SHP77 treated with DMSO at 0.1 percent for 48 hours (cell line): ENCODE measurements at regions not wholly inside any gene's neighbourhood (a gene's known extent, or its start where the extent isn't known, plus 50 kb on each side); places are given as distances from the start of the nearest gene placed in this dataset.
A peak's percentile ranks its signal among the peaks of the same experiment; 100 is the strongest.

Source experiments
- DNase-seq: peaks from one replicate; lab custom pipeline; 2025; lab: John Stamatoyannopoulos, UW

DNA sequence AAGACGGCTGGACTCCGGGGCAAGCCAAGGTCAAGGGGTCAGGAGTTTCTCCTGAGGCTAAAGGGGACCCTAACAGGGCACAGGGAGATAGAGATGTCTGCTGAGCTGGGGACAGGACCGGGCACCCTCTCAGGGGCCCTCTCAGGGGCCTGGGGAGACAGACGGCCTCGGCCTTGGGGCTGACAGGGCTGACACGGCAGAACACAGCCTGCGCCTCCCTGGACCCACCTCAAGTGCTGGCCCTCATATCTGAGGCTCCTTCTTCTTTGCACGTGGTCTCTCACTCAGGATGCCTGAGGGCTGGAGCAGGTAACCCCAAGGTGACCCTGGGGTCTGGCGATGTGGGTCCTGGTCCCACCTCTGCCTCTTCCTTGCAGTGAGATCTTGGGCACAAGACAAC lies 186.9 kb upstream of the TNRC6C start:
- no peak for DNase-seq

DNA sequence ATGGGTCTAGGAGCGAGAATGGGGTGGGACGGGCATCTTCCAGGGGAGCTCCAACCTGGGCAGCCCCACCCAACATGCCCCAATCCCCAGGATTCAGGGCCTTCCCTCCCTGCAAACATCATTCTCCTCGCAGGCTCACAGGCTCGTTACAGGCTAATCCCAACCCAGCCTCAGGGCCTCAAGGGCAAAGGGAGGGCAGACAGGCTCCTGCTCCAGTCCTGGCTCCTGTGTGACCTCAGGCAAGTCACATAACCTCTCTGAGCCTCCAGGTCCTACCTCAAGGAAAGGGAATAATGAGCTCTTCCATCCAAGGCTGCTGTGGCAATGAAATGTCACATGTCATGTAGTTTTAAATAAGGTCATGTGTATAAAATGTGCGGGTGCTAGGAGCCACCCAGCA lies 186.5 kb upstream of the TNRC6C start:
- DNase-seq, result no peak

DNA sequence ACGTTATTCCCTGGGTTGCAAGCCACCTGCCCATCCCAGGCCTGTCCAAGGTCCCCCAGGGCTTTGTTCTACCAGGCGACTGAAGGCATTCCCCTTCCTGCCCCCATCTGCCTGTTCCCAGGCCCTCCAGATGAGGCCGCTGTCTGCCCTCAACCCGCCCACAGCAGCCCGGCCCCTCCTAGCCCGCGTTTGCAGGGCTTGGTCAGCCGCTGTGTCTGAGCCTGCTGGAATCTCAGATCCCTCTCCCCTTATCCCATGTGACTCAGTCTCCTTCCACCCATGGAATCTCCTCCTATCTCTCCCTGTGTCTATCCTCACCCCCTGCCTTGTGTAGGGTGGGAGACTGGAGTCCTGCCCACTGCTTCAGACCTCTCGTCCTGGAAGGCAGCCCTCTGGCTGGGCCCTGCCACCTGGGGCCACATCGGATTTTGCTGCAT lies 186.0 kb upstream of the TNRC6C start:
- DNase-seq, result peak; percentile 59

DNA sequence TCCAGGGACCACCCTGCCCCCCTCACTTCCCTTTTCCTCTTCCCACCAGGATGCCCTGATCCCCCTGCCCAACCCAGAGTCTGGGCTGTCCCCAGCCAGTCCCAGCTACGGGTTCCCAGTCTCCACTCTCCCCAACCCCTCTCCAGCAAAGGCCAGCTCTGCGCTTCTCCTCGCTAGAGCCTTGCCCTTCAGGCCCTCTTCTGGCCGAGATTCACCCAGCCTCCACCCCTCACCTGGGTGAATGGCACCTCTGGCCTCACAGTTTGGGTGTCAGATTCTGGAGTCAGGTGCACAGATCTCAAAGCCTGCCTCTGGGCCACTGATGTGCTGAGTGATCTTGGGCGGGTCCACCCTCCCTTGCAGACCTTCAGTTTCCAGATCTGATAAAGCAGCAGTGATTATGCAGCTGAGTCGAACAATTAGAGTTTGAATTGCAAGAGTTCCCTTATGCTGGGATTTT lies 185.6 kb upstream of the TNRC6C start:
- DNase-seq, result no peak

DNA sequence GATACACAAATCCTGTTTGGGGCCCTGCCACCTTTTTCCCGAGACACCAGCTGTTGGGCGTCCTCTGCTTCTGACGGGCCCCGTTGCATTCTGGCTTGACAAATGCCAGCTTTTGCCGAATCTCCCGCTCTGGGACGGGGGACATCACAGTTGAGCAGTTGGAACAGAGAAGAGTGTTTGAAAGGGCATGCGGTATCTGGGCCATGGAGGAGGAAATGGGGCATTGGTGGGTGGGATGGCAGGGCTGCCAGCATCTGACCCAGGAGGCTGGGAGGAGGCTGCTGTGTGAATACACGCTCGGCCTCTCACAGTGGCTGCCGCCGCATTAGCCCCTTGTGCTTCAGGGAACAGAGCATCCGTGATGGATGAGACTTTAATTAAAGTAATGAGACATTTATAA lies 184.3 kb upstream of the TNRC6C start:
- DNase-seq, result no peak

DNA sequence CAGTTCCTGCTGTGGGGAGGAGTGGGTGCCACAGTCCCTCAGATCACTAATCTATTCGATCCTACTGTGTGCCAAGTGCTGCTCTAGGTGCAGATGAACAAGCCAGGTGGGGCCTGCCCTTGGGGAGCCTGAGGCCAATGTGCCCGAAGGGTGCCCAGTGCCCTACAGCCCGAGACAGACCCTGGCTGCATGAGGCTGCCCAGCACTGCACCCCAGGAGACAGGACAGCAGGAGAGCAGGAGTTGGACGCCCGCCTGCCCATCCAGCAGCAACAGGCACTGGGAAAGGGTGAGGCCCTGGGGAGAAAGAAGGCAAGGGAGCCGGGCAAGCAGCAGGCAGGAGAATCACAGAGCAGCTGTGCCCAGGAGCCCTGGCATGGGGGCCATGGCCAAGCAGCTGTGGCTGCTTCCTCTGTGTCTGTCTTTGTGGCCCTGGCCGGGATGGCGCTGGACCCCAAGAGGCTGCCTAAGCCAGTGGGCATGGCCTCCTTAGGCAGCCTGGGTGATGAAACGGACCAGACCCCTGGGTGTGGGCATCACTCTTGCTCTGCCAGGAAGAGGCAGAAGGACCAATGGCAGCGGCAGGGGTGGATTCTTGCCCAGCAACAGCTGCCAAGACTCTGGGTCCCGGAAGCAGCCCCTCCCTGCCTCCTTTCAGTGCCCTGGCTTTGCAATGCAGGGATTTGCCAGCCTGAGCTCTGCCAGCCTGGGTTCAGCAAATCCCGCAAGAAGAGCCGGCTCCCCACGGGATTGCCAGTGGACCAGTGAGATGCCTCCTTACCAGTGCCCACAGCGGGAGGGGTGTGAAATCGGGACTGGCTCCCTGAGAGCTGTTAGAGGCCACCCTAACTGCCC lies 179.6 kb upstream of the TNRC6C start:
- peak; percentile 67 for DNase-seq

DNA sequence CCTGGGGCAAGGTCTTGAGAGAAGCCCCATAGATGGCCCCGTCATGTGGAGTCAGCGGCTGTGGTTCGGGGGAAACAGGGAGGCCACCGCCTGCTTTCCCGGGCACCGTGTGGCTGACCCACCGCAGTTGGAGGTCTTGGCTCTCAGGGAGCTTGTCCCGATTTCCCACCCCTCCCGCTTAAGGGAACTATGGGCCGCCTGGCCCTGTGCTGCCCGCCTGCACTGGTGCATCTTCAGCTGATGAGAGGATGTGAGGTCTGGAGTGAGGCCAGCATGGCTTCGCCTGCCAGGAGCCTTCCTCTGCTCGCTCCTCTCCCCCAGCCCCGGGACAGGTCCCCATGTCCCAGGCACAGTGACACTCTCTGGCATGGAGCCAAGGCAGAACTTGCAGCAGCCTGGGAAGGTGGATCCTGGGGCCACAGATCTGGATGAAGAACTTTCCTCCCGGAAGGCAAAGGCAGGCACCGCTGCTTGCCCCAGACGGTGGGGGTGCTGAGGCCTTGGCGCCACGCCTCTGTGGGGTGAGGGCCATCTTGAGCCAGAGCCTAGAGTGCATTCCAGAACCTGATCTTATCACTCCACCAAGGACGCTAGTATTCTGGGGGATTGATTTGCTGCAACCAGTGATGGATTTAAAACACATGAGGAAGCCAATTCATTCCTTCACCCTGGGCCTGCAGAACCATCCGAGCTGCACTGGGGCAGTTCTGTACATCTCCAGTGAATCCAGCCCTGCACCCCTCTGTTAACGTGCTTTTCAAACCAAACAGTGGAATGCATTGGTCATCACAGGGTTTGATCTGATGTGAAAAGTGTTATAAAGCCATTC lies 178.6 kb upstream of the TNRC6C start:
- DNase-seq, result no peak

DNA sequence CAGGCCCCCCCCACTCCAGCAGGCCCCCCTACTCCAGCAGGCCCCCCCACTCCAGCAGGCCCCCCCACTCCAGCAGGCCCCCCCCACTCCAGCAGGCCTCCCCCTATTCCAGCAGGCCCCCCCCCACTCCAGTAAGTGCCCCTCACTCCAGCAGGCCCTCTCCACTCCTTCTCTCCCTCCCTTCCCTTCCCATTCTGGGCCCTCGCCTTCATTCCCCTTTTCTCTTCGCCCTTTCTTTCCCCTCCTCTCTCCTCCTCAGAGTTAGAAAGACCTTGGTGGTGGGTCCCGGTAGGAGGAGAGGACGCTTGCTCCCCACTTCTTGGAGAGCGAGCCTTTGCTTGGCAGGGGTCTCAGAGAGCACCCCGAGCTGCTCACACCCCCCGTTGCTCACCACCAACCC lies 177.0 kb upstream of the TNRC6C start:
- DNase-seq, result no peak

DNA sequence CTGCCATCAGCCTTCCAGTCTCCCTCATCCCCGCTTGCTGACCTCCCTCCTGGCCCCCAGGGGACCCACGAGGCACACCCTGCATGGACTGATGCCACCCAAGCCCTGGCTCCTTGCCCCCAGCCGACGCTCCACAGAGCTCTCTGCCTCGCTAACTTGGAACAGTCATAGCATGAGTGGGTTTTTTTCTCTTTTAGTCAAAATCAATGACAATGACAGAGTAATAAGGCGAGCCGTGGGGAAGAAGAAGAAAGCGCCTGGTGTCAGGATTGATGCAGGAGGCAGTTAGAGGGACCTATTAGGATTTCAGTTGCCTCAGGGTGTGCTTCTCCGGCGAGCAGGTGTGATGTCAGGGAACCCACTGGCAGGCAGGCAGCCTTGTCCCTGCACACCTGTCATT lies 176.3 kb upstream of the TNRC6C start:
- DNase-seq, result no peak

DNA sequence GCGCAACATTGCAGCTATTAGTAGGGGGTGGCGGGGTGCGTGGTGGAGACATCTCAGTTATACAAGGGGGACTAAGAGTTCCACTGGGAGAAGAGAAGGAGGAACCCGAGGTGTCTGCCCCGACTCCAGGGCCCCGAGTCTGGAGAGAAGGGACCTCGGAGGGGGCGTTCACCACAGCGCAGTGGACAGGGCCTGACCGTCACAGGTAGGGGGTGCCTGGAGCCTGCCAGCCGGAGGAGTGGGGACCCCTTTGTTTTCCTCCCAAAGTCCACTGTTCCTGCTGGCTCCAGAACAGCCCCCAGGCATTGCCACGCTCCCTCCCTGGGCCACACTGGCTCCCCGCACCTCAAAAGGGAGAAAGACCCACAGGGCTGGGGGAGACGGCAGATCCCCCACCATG lies 175.9 kb upstream of the TNRC6C start:
- no peak for DNase-seq

DNA sequence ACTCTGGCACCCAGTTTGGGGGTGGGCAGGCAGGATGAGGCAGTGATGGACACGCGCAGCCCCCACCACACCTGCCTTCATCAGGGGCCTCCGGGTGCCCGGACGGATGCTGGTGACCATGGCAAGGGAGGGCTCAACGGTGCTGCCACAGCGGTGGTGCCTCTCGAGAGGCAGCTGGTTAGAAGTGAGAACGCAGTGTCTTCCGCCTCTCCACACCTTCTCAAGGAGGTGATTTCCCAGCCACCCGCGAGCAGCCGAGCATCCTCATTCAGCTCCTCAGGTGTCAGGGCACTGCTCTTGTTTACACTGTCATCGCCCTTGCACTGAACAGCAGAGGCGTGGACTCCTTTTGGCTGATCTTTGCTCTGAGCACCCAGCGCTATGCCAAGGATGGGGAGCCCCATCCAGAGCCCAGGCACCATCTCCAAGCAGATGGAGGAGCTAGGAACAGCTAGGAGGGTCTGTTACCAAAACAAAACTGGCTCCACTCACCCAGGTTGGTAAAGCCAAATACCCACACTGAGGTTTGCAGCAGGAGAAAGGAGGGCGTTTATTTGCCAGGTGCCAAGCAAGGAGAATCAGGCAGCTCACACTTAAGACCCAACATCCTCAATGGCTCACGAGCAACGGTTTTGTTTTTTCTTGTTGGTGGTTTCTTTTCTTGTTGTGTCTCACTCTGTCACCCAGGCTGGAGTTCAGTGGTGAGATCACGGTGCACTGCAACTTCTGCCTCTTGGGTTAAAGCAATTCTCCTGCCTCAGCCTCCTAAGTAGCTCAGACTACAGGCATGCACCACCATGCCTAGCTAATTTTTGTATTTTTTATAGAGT lies 174.3 kb upstream of the TNRC6C start:
- DNase-seq, result no peak

DNA sequence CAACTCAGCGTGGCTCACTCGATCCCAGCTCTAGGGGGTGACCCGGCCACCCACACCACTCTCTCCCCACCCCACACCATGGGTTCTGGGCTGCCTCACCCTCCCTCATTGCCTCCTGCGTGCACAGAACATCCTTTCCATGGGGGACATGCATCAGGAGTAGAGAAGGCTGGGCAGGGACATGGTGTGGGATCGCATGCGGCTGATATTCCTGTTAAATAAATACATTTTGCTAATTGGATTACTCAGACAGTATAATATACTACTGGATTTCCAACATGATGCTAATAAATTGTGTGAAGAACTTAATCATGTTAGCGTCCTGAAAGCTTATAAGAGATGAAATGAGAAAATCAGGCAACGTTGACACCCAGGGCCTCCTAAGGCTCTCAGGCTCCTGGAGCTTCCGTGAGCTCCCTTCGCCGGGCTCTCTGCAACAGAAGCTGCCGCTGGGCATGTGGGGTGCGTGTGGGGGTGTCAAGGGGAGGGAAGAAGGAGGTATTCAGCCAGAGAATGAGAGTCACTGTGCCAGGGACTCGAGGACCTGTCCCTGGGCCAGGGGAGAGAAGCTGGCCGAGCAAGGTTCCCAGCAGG lies 173.1 kb upstream of the TNRC6C start:
- no peak for DNase-seq

DNA sequence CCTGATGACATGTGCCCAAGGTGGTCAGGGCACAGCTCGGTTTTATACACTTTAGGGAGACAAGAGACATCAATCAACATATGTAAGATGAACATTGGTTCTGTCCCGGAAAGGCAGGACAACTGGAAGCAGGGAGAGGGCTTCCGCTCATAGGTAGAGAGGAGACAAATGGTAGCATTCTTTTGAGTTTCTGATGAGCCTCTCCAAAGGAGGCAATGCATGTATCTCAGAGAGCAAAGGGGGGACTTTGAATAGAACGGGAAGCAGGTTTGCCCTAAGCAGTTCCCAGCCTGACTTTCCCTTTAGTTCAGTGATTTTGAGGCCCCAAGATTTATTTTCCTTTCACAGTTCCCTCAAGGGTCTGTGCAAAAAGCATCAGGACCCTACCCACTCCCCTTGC lies 172.4 kb upstream of the TNRC6C start:
- DNase-seq, result no peak

DNA sequence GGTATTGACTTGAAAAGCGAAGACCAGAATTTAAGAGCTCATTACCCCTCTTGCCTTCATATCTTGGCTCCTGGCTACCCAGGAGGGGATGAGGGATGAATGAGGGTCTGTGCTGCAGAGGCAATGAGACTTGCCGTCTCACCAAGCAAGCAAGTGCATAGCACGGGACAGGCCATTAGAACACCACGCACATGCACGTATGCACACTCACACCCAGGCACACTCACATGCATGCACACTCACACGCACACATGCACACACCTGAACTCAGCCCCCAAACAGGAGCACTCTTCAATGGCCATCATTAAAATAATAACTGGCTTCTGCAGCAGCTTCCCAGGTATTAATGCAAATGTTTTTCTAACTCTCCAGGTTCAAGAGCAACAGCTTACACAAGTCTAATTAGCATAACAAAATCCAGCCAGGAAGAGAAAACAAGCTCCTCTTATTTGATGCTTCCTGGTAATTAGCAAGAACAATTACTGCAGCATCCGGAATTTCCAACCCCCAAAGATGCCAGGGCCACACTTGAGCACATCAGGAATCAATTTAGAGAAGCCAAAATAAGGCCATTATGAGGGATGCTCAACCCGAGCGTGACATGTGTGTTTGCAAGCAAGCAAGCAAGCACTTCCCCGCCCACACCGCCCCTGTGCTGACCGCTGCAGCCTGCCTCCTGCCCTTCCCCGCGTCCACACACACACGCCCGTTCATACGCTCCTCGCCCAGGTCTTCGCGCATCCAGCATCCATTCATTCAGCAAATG lies 171.6 kb upstream of the TNRC6C start:
- DNase-seq, result no peak

DNA sequence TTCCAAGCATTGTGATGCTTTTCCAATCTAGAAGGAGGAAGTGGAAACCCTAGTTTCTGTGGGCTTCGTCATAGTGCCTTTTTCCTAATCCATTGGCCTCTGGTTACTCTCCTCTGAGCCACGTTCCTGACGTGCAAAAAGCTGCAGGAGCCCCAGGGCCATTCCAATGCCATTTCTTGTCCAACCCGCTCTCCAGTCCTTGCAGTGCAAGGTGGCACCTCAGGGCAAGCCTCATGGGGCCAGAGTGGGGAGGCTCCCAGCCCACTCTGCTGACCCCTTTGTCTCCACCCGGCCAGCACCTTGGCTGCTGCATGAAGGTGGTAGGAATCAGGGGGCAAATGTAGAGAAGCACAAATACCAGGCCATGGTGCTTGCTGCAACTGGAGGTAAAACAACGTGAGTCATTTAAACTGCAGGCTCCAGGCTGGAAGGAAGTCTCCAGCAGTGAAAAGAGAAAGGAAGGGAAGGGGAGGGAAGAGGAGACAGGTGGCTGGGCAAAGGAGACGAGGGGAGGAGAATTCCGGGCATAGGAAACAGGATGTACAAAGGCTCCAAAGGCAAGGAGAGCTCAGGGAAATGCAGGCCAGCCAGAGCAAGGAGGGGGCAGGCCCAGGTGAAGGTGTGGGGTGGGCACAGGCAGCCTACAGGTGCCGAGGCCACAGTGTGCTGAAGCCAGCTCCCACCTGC lies 168.2 kb upstream of the TNRC6C start:
- no peak for DNase-seq

DNA sequence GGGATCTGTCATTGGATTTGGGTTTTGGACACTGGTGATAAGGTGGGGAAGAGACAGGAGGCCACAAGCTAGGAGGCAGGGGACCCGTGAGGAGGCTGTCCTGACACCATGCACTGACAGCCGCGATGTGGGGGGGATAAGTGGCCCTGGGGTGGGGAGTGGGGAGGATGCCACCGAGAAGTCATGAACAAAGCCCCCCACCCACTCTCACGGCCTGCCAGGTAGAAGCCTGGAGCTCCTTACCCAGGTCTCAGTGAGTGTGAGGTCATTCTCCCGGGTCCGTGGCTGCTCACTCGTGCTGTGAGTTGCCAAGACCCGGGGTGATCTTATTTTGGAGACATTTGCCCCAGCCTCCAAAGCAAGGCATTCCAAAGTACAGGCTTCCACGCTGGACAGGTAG lies 165.9 kb upstream of the TNRC6C start:
- no peak for DNase-seq

DNA sequence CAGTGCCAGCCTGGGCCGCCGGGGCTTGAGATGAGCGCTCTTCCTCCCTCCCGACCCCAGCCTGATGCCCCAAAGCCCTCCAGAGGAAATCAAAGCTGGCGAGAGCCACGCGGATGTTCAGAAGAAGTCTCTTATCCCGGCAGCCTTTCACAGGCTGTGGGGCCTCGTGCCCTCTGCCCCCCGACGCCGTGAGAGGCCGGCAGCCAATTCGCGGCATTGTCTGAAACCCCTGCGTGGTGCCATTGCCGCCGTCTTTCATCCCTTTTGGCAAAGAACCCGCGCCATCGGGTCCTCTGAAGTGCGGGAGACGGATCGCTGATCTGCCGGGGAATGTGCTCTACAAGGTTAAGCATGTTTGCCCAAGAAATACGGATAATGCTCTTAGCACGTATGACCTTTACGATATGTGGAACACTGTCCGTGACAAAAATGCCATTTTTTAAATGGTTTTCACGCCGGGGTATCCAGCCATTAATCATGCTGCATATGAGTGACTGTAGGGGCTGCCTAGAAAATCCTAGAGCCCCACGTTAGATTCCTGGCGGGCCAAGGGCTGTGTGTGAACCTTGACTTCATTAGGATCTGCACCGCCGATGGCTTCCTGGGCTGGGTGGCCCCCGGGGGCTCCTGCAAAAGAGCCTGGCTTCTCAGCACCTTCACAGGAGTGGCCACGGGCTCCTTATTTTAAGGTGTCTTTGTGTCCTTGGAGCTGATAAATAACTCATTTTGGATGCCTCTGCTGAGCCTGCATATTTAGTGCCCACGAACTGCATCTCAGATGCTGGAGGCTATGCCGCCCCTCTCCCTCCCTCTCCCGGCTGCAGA lies 165.1 kb upstream of the TNRC6C start:
- no peak for DNase-seq

DNA sequence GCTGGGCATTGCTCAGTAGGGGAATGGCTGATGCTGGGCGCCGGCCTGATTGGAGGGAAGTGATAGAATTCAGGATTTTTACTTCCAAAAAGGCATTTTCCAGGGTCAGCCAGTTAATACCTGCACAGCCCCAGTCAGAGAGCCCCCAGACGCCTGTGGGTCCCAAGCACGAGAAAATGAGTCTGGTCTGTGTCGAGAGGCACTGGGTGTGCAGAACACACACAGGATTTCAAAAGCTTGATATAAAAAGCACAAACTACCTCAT lies 164.6 kb upstream of the TNRC6C start:
- no peak for DNase-seq

DNA sequence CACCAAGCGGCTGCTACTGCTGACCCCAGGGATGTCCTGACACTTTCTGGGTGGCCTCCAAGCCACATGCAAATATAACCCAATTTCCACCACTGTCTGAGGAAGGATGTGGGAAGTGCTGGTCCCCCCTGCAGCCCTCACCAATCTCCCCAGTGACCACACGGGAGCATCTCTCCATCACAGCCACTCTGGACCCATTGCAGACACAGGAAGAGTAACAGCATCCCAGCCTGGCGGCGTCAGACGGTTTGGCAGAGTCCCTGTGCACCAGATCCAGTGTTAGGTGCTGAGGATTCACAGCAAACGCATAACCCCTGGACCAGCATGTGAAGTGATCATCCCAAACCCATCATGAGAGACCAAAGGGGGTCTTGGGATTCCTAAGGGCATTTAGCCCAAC lies 163.7 kb upstream of the TNRC6C start:
- no peak for DNase-seq

DNA sequence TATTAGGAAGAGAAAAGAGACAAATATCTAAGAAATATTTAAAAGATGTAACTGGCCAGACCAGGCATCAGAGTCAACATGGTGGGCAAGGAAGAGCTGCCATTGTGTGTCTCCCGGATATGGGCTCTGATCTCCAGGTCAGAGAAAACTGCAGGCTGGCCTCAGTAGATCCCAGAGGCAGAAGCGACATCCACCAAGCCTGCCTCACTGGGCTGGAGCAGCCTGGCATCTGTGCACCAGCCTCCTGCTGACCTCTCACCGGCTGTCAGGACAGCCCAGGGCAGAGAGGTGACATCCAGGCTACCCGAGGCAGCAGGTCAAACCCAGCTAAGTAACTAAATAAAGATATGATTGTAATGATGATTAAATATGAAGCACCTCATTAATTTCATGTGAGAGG lies 162.8 kb upstream of the TNRC6C start:
- DNase-seq, result no peak
